GM19239 (cell line): ENCODE measurements at regions not wholly inside any gene's neighbourhood (a gene's known extent, or its start where the extent isn't known, plus 50 kb on each side); places are given as distances from the start of the nearest gene placed in this dataset.
"Not testable (repeated sequence)": the region's sequence is repeated elsewhere in the genome, so short reads cannot be mapped to it uniquely, and the experiment has no call there.

Experiments
- DNase-seq: peaks from one replicate; pipeline ENCODE4 v3.0.0; 2011; ENCODE audit warnings: low spot score; ENCODE audit not compliant: insufficient read length
- FAIRE-seq: peaks from 2 replicates; lab custom pipeline; 2011; peaks lifted over from hg19 to GRCh38; lab: Jason Lieb, UNC

DNA sequence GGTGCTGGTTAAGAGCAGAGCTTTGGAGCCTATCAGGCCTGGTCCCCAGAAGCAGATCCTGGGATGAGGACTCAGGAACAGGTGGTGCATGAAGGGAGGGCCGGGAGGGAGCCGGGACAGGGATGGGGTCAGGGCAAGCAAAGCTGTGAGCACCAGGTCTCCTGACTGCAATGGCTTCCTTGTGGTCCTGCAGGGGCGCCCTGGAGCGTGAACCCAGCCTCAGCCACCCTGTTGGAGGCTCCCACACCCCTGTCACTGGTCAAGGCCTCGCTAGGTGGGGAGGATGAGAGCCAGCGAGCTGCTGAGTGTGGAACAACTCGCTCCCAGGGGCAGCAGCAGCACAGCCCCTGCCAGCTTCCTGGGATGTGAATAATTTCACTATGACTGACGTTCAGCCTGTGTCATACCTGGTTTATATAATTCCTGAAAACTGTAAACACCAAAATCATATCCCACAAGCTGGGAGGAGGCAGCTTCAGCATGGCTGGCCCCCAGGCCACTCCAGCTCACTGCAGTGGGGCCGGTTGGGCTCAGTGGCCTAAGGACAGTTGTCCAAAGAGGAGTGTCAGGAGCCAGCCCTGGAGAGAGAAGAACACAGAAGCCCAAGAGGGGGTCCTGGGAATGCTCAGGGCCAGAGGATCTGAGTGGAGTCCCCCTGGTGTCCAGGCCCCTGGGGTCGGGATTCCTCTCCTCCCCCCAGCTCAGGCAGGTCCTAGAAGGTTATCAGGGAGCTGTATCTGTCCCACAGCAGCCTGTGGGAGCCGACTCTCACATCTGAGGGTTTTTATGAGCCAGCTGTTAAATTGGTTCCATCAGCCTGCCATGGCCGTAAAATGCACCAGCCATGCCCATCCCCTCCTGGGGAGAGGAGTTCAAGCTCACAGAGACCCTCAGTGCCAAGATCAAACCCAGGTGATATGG lies 272.9 kb downstream of the ADGRD1 start:
- DNase-seq (no peak), FAIRE-seq (no peak)

DNA sequence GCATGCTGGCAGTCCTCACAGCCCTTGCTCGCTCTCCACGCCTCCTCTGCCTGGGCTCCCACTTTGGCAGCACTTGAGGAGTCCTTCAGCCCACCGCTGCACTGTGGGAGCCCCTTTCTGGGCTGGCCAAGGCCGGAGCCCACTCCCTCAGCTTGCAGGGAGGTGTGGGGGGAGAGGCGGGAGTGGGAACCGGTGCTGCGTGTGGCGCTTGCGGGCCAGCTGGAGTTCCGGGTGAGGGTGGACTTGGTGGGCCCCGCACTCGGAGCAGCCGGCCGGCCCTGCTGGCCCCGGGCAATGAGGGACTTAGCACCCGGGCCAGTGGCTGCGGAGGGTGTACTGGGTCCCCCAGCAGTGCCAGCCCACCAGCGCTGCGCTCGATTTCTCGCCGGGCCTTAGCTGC lies 273.9 kb downstream of the ADGRD1 start:
- DNase-seq, FAIRE-seq: not testable (repeated sequence)

DNA sequence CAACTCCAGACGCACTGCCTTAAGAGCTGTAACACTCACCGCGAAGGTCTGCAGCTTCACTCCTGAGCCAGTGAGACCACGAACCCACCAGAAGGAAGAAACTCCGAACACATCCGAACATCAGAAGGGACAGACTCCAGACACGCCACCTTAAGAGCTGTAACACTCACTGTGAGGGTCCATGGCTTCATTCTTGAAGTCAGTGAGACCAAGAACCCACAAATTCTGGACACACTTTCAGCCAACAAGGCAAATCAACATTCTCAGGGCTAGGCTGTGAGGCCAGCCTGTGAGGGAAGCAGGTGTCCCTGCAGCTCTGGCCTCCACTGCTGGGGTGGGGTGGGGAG lies 275.3 kb downstream of the ADGRD1 start:
- not testable (repeated sequence) for DNase-seq, FAIRE-seq

DNA sequence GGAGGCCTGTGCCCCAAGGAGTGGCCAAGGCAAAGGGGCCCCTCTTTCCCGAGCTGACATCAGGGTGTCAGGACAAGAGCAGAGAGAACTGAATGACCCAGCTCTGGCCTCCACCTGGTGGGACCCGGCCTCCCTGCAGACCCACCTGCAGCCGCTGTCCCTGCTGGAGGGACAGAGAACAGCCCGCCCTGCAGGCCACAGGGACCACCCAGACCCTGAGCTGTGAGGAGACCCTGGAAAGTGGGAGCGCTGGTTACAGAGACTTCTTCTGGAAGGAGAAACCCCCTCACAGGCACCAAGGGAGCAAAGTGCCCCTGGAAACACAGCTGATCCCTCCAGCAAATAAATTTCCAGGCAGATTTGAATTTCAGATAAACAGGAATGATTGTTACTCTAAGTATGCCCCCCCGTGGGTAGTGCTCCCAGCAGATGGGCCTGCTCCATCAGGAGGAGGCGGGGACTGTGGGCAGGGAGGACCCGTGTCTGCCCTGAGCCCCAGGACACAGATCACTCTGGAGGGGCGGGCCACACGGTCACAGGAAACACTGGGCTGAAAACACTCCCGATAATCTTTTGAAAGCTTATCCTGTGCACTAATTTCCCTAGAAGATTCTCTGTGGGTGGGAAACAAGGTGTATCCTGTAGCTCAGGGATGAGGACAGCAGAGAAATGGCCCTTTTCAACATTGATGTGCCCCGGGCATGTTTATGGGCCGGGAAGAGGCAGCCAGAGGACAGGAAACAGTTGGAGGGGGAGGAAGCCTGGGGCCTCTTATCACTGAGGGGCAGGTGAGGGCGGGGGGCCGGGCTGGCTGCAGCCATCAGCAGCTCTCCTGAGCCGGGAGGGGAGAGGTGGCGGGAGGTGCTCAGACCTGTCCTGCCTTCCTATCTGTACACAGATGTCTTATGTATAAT lies 276.0 kb downstream of the ADGRD1 start:
- no peak for DNase-seq
- FAIRE-seq = no peak

DNA sequence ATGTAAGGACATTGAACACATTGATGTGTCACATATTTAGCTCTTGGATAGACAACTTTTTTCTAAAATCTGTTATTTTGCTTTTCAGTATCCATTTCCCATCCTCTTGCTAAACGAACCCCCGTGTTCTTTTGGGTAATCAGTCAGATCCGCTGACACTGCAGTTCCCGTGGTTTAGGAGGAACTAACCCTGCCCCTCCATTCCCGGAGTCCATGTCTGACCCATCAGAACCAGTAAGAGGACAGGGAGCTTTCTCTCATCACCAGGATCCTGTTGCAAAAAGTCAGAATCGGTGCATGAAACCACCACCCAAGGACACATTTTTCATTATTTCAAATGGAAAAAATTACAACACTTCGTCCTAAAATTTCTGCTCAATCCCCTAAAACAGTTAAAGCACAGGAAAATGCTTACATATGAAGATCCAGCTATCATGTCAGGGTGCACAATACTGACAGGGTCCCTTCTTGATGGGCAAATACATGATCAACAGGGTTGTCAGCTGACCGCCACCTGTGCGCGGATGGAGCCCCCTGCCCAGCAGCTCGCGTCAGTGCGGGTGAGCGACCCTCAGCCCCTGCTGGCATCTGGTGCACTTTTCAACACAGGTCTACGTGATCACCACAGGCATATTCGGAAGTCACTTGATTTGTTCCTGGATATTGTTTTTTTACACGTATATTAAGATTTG lies 276.8 kb downstream of the ADGRD1 start:
- DNase-seq = no peak
- FAIRE-seq = no peak

DNA sequence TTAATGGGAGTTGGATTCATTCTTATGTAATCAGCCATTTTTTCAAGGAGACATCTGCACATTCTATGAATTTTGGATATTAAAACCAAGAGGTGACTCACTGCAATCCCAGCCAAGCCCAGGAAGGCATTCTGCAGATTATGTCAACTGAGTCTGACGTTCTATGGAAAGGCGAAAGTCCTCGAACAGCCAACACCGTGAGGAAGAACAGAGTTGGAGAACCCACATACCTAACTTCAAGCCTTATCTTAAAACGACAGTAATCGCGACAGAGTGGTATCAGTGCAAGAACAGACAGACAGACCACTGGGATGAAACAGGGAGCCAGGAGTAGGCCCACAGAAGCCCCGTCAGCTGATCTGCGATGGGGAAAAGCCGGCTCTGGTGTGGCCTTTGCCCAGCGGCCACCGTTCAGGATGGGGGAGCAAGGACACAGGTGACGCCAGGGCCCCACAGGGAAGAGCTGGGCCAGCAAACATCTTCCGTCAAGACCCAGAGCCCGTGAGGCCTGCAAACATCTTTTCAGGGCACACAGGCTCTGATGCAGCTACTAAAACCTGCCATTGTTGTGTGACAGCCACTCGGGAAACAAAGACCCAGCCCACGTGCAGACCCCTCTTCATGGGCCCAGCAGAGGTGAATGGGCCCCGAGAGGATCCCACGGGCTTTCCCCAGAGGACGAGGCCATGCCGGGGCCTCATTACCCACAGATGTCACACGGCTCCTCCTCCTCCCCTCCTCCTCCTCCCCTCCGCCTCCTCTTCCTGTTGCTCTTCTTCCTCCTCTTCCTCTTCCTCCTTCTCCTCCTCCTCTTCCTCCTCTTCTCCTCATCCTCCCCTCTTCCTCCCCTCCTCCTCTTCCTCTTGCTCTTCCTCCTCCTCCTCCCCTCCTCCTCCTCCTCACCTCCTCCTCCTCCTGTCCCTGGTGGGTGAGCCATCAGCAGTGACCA lies 277.6 kb downstream of the ADGRD1 start:
- FAIRE-seq (no peak), DNase-seq (no peak)

DNA sequence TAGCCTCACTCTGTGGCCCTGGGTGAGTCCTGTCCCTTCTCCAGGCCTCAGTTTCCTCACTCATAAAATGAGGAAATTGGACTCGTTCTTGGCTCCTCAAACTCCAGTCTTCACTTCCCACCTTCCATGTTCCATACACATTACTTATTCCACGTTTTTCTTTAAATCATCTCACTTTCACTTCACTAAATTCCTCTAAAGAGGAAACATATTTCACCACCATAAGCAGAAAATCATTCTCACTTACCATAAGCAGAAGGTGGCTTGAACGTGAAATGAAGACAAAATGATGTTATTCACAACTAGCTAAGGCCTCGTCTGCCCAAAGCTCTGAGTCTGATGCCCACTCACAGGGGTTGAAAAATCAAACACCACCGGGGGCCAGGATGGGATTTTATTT lies 278.3 kb downstream of the ADGRD1 start:
- DNase-seq = no peak
- no peak for FAIRE-seq

DNA sequence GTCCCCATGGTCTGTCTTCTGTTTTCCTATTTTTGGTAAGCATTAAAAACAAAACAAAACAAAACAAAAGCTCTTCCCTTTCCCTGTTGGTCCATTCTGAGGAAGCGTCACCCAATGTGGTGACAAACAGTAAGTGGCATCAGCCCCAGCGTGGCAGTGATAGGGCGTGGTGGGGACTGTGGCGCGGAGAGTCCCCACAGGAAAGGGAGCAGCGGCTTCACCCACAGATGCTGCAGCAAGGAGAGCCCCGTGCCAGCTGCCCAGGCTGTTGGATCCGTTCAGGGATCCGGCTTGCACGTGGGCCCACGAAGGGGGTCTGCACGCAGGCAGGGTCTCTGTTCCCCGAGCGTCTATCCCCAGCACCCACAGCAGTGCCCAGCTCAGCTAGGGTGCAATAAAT lies 279.2 kb downstream of the ADGRD1 start:
- DNase-seq, FAIRE-seq: not testable (repeated sequence)

DNA sequence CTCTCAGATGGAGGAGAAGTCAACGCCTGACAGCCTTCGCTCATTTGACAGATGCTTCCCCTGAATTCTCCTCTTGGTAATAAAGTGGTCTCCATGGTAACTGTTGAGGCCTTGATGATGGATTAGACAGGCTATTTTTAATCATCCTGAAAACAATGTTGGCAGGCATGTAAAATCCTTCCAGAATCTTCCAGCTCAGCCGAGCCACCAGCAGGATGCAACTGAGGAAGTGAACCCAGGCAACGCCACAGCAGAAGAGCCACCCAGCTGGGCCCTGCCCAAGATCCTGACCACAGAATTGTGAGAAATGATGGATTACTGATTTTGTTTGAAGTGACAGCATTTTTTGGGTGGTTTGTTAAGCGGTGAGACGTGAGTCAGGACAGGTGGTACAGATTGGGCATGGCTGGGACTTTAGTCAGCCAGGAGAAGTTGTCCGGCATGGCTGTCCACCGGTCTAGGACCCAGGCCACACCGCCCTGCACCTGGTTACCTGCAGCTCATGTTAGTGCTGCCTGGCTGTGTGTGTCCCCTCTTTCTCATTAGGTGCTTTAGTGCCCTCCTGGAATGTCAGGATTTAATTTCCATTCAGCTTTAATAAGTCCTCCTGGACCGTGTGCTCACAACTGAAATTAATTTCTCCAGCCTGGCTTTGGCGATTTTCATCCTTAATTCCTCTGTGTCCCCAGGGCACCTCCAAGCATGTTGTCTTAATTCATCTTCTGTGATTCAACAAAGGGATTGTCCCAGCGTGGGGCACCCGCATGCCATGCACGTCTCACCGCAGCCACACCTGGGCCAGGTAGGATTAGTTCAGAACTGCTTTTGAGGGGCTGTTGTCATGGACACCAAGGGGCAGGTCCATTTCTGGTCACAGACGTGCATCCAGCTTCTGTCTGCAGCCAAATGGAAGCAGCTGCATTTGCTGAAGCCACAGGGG lies 280.4 kb downstream of the ADGRD1 start:
- not testable (repeated sequence) for DNase-seq, FAIRE-seq

DNA sequence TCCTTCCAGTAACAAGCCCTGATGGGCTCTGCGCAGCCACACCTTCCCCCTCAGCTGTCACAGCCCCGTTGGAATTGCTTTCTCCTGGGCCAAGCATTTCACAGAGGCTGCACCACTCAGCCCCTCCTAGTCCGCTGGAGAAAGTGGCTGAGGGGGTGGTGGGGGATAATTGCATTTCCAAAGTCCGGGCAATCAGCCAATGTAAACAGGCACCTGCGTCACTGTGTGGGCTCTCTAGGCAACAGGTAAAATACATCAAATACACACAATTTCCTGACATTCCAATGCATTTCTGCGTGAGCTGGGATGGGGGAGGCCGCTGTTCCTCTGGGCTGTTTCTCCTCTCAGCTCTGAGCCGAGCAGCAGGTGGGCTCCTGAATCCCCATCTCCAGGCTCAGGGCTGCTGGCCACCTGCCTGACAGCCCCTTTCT lies 281.1 kb downstream of the ADGRD1 start:
- DNase-seq, FAIRE-seq: not testable (repeated sequence)

DNA sequence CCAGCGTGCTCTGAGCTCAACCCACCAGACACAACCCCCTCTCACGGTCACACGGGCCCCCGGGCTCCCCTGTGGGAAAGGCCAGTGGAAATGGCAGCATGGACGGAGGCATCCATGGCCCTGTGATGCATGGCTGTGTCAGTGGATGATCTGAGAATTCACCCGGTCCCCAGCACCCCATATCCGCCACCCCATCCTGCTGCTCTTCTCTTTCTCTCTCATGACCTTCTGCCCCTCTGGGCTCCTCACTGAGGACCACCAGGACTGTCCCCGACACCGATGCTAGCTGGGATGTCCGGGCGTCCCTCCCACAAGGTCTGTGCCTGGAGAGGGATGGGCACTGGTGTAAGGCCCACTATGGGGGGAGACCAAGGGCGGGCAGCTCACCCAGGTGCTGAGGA lies 282.2 kb downstream of the ADGRD1 start:
- DNase-seq (no peak), FAIRE-seq (no peak)

DNA sequence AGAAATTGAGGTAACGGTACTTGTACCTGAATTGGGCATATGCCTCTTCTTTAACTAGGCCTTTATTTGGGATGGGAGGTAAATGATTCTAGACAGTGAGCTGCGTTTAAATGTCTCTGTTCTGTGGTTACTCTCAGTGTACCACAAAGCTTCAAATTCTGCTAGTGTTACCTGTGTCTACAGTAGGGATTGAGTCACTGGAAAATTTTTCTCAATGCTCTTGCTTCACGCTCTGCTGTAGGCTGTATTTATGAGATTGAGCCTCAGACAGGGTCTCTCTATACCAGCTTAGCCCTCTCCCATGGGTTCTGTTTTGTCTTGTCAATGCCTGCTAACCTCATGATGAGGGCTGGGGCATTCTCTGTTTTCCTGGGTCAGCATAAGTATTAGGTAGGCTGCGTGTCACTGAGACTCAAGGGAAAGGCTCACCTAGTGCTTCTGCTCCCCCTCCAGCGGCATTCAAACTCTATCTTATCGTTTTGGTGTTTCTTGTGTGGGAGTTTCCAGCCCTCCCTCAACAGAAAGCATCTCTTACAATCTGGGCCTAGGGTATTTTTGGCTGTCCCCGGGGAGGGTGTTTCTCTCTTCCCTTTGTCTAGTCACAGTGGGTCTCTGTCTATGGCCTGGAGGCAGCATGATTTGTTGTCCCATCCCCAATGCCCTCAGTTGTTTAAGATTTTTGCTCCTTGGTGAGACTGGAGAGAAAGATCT lies 285.8 kb downstream of the ADGRD1 start:
- no peak for FAIRE-seq
- no peak for DNase-seq

DNA sequence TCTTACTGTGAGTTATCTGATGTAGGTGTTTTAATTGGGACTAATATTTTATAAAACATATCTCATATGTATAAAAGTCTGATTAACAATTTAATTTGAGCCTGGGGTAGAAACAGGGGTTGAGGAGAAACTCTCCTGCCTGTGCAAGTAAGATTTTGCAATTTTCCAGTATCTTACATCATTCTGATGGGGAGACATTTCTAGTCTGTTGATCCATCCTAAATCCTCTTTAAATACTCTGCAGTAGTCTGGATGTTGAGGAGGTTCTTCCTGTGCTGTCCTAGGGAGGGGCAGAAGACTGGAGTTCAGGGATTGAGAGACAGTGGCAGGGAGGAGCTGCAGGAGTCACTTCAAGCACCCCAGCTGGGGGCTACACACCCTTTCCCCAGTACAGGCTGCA lies 287.8 kb downstream of the ADGRD1 start:
- no peak for FAIRE-seq

DNA sequence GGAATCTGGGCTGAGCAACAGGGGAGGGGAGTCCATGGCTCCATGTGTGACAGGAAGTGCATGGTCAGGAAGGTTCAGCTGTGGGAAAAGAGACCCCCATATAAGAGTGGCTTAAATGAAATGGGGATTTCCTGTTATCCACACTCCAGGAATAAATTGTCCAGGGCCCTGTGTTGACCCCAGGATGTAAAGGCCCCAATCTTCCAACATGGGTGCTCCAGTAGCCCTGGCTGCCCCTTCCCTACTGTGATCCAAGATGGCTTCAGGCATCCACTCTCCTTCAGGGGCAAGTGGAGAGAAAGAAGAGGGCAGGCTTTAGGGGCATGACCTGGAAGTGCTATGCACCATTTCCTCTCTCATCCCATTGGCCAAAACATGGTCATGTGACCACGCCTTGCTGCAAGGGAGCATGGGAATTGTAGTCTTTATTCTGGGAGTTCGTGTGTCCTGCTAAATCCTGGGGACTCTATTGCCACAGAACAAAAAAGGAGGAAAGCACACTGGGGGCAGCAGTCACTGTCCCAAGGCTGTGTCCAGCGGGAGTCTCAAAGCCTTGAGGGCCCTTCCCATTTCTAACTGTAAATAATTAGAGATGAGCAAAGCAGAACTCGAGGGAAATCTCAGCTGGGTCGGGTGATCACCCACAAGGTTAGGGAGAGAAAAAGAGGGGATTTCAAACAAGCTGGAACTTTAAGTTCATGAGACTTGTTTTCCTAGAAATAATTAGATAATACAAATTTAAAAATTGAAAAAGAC lies 289.2 kb downstream of the ADGRD1 start:
- DNase-seq (no peak), FAIRE-seq (no peak)

More for the DNA sequence above, 287.8 kb downstream of the ADGRD1 start:
- no peak for DNase-seq

DNA sequence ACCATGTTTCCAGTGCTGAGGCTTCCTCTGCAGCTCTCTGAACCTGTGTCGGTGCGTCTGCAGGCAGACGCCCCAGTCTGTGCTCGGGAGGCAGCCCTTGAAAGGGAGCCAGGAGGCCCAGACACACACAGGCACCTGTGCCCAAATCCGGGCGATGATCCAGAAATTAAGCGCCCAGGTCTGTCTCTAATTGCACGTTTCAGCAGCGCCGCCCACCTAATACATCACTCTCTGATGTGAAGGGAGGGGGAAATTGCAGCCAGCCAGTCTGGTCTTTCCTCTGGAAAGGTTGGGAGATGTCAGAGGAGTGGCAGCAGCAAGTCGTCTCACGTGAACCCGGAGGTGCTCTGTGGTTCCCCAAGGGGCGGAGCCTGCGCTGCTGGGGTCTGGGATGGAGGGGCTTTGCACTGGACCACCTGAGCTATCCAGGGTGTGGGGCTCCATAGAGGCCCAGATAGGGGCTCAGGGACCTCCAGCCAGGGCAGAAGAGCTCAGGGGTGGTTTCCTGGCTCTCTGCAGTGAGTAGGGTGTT lies 290.5 kb downstream of the ADGRD1 start:
- FAIRE-seq, DNase-seq: not testable (repeated sequence)

DNA sequence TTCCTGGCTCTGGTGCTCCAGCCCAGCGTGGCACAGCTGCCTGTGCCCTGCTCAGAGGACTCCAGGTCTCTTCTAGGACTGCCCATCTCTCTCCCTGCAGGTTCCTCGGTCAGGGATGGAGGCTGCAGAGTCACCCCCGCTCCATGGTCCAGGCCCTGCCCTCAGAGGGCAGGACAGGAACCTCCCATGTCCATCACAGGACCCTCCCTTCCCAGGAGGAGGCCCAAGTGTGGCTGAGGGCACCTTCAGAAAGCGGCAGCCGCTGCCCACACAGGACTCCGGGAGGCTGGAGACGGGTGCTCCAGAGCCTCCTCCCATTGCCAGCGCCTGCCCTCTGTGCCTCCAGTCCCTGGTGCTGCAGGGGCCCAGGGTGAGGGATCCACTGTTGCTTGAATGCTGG lies 291.5 kb downstream of the ADGRD1 start:
- not testable (repeated sequence) for FAIRE-seq, DNase-seq
